ENCODE measurements at regions not wholly inside any gene's neighbourhood (a gene's known extent, or its start where the extent isn't known, plus 50 kb on each side); places are given as distances from the start of the nearest gene placed in this dataset.

GRCh38 chr16:48897698-48898205 lies 287.8 kb upstream of the N4BP1 start:
- TF ChIP-seq CTCF (conservative IDR thresholded peaks at IDR 0.05), result no peak
- Mint-ChIP-seq H3K27me3 (peaks cover 46% of the 10 kb centered on the region), H3K4me3 (no peak overlapping the region), H3K9me3 (no peaks in the 10 kb centered on the region), H3K36me3 (no peaks in the 10 kb centered on the region), H3K4me1 (ENCODE audit: unreplicated experiment) (peaks cover 7% of the 10 kb centered on the region), H3K27ac (no peak overlapping the region)
- DNase-seq (ENCODE audit: extremely low spot score, unreplicated experiment), result no peak

DNA sequence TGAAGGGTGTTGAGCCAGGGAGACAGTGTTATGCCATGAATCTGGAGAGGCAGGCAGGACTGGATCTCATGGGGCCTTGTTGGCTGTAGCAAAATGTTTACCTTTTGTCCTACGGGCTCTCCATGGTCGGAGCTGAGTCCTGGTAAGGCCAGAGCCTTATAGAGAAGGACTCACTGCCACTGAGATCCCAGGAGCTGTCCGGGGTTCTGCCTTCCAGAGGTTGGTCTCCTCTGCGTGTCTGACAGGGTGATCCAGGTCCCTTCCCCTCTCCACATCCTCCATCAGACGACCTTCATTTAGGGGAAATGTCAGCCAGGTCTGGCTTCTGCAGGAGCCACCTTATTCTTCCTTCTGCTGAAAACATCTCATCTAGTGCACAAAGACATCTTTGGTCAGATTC lies 285.2 kb upstream of the N4BP1 start:
- no peak overlapping the region for H3K27ac Mint-ChIP-seq
- DNase-seq (ENCODE audit: extremely low spot score, unreplicated experiment), result no peak
- no peaks in the 10 kb centered on the region for H3K36me3 Mint-ChIP-seq
- no peak overlapping the region for H3K4me3 Mint-ChIP-seq
- peaks cover 21% of the 10 kb centered on the region for H3K27me3 Mint-ChIP-seq
- no peaks in the 10 kb centered on the region for H3K4me1 Mint-ChIP-seq (ENCODE audit: unreplicated experiment)
- no peaks in the 10 kb centered on the region for H3K9me3 Mint-ChIP-seq
- no peak for TF ChIP-seq CTCF (conservative IDR thresholded peaks at IDR 0.05)

DNA sequence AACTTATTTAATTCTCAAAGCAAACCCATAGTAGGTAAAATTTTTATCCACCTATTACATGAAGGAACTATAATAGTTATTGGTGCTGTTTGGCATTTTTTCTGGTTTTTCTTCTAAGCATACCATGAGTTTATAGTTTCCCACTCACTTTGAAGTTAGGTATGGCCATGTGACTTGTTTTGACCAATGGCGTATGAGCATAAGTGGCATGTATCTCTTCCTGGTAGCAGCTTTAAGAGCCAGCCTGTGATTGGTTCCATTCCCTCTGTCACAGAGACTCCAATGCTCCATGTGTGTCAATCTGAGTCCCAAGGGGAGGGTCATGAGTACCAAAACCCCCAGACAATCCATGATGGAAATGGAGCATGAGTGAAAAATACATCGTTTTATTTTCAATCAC lies 282.9 kb upstream of the N4BP1 start:
- DNase-seq (ENCODE audit: extremely low spot score, unreplicated experiment), result no peak
- H3K27me3 Mint-ChIP-seq, result peaks cover 21% of the 10 kb centered on the region
- H3K9me3 Mint-ChIP-seq, result no peaks in the 10 kb centered on the region
- H3K27ac Mint-ChIP-seq, result no peak overlapping the region
- no peak for TF ChIP-seq CTCF (conservative IDR thresholded peaks at IDR 0.05)
- no peak overlapping the region for H3K4me3 Mint-ChIP-seq
- H3K4me1 Mint-ChIP-seq (ENCODE audit: unreplicated experiment), result no peaks in the 10 kb centered on the region
- no peaks in the 10 kb centered on the region for H3K36me3 Mint-ChIP-seq

DNA sequence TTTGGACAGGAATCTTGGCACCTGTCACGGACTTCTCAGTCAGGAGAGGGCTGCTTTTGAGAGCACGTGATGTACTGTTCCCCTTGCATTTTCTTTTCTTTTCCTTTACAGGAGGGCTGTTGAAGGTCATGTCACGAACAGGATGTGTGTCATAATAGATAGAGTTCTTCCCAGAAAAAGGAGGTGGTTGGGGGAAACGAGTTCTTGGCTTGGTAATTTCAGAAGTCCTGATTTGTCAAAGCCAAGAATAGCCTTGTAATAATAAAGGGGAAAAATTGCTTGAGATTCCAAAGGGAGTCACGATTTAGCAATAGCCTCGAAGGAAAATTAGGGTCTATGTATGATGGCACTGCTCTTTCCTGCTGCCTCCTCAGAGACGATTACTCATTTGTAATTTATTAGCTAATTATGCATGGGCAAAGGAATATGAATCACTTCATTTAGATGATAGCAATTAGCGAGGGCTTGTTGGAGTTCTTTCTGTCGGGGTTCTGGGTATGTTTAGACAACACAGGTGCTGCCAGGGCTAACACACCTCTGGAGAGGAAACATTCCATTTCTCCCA lies 277.7 kb upstream of the N4BP1 start:
- H3K27me3 Mint-ChIP-seq, result peaks cover 34% of the 10 kb centered on the region
- H3K4me1 Mint-ChIP-seq (ENCODE audit: unreplicated experiment), result no peaks in the 10 kb centered on the region
- no peak overlapping the region for H3K4me3 Mint-ChIP-seq
- TF ChIP-seq CTCF (conservative IDR thresholded peaks at IDR 0.05), result no peak
- no peak for DNase-seq (ENCODE audit: extremely low spot score, unreplicated experiment)
- no peak overlapping the region for H3K27ac Mint-ChIP-seq
- no peaks in the 10 kb centered on the region for H3K36me3 Mint-ChIP-seq
- no peaks in the 10 kb centered on the region for H3K9me3 Mint-ChIP-seq

DNA sequence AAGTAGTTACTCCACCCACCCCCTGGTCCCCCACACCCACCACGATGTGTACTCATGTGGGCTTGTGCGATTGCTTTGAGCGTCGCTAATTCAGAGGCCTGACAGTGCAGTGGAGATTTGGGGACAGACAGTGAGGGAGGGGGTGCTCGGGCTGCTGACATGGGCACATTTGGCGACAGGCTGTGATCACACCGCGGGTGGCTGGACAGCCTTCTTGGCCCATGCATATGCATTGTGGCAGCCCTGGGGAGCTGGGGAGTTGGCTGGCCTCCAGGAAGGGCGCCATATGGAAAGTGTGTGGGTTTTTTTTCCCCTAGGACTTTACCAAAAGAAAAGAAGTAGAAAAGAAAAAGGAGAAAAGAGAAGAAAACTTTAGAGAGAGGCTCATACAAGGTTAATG lies 275.5 kb upstream of the N4BP1 start:
- H3K9me3 Mint-ChIP-seq, result no peaks in the 10 kb centered on the region
- DNase-seq (ENCODE audit: extremely low spot score, unreplicated experiment), result no peak
- no peaks in the 10 kb centered on the region for H3K36me3 Mint-ChIP-seq
- H3K4me3 Mint-ChIP-seq, result no peak overlapping the region
- H3K27ac Mint-ChIP-seq, result no peak overlapping the region
- TF ChIP-seq CTCF (conservative IDR thresholded peaks at IDR 0.05), result no peak
- H3K27me3 Mint-ChIP-seq, result peaks cover 40% of the 10 kb centered on the region
- H3K4me1 Mint-ChIP-seq (ENCODE audit: unreplicated experiment), result no peaks in the 10 kb centered on the region

DNA sequence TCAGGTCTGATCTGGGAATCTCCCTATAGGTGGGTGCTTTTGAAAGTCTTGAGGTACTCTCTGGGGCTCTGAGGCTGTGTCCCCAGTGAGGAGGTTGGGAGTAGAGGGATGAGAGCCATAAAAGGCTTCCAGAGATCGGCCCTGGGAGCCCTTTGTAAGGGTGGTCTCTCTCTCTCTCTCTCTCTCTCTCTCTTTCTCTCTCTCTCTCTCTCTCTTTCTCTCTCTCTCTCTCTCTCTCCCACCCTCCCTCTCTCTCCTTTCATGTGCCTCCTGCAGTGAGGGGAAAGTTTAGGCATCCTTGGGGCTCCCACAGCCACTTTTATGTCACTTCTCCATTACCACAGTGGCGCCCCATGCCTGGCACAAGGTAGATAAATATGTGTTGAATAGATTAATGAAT lies 271.3 kb upstream of the N4BP1 start:
- DNase-seq (ENCODE audit: extremely low spot score, unreplicated experiment), result no peak
- H3K27ac Mint-ChIP-seq, result no peak overlapping the region
- peaks cover 32% of the 10 kb centered on the region for H3K27me3 Mint-ChIP-seq
- H3K4me3 Mint-ChIP-seq, result no peak overlapping the region
- H3K36me3 Mint-ChIP-seq, result no peaks in the 10 kb centered on the region
- peaks cover 7% of the 10 kb centered on the region for H3K4me1 Mint-ChIP-seq (ENCODE audit: unreplicated experiment)
- no peak for TF ChIP-seq CTCF (conservative IDR thresholded peaks at IDR 0.05)
- no peaks in the 10 kb centered on the region for H3K9me3 Mint-ChIP-seq

Data from type B pancreatic cell (in vitro differentiated cells).